NAMALWA (cell line): ENCODE measurements at regions not wholly inside any gene's neighbourhood (a gene's known extent, or its start where the extent isn't known, plus 50 kb on each side); places are given as distances from the start of the nearest gene placed in this dataset.
A peak's percentile ranks its signal among the peaks of the same experiment; 100 is the strongest.
"Not testable (repeated sequence)": the region's sequence is repeated elsewhere in the genome, so short reads cannot be mapped to it uniquely, and the experiment has no call there.

Experiments
- DNase-seq: peaks from one replicate; pipeline ENCODE4 v3.0.0-alpha.2; 2015; ENCODE audit warnings: low spot score

DNA sequence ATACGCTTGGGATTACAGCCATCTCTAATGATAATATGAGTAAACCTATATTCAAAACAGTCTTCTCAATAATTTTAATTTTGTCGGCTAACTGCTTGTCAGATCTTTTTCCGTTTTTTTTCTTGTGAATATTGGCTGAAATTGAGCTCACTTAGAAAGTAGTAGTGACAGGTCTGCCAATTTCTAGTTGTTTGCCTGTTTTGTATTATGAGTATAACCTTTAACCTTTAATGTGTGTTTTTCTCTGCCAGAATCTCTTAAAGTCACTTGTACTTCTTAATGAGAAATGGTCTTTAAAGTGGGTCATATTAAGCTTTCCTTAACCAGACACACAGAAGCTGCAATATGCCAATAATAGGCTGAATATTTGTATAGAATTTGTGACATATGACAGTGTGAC lies 511.0 kb downstream of the CSNK1G3 start:
- DNase-seq, result no peak

- no peak for DNase-seq
These were observed 509.8 kb downstream of the CSNK1G3 start for GRCh38 chr5:124021776-124022175.

DNA sequence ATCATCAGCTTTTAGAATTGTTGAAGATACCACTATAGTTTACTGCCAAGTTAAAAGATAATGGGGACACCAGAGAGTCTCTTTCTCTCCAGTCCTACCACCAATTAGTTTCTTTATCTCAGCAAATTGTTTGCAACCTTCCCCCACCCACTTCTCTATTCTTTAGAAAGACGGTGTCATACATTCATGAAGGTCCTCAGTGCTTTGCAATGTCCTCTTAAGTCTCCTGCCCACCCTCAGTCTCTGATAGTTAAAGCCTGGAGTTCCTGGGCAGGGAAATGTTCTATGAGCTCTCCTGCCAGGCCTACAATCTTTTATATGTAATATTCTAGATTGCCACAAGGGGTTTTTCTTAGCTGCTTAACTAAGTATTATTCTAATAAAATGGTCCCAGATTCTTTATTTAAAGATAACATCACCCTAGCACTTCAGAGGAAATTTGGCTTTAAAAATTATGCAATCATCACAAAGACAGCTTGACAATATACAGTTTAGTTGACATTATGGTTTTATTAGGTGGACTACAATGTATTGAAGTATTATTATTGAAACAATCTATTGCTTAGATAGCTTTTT lies 509.2 kb downstream of the CSNK1G3 start:
- peak; percentile 20 for DNase-seq

GRCh38 chr5:124017321-124017720 lies 505.3 kb downstream of the CSNK1G3 start:
- DNase-seq, result not testable (repeated sequence)

GRCh38 chr5:124007675-124008398 lies 495.9 kb downstream of the CSNK1G3 start:
- peak; percentile 9 for DNase-seq

DNA sequence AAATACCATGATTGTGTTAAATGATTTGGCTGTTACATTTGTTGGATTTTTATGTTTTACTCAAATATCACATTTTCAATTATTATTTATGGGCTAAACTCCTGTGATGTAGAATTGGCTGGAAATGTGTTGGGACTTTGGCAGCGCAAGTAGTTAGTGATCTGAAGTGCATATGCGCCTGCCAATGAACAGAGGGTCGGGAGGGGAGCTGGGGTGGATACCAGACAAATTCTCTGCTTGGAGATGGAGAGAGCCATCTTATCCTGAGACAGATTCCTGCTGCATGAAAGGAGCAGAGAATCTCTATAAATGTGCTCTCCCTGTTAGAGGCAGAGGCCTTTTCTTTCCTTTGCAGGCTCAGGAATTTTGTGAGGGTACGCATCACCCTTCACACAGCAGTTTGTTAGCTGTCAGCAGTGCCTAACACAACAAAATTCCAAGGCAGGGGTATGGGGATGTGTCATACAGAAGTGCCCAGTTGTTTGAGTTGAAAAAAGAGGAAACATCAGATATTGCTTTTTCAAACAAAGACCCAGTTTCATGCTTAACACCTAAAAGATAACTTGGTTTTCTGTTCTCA lies 489.1 kb downstream of the CSNK1G3 start:
- no peak for DNase-seq

GRCh38 chr5:124000538-124000937 lies 488.6 kb downstream of the CSNK1G3 start:
- no peak for DNase-seq

DNA sequence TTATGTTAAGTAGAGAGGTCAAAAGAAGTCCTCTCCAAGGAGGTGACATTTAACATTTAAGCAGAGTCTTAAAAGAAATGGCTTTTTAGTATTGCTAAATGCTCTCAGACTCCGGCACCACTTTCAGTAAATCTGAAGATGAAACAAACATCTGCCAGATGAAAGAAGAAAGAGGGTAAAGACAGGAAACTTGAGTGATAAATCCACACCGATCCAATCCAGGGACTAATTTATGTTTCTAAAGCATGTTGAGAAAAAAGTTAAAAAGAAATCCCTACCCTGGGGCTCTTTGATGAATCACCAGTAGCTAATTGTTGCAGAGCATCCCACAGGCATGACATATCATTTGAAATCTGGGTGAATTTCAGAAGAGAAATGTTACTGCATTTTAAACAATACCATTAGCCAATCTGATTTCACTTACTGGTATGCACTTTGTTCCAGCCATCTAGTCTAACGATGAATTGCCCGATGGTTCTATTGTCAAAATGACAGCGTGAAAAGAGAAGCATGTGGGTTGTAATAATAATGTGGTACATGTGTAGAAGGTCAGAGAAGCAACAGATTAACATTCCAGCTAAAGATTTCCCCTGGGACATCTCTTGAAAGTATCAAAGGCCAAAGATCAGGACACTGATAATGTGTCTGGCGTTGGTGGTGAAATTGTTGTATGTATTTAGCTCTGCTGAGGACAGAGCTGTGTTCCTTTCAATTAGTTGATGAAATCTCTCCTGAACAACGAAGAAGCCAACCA lies 485.7 kb downstream of the CSNK1G3 start:
- no peak for DNase-seq

DNA sequence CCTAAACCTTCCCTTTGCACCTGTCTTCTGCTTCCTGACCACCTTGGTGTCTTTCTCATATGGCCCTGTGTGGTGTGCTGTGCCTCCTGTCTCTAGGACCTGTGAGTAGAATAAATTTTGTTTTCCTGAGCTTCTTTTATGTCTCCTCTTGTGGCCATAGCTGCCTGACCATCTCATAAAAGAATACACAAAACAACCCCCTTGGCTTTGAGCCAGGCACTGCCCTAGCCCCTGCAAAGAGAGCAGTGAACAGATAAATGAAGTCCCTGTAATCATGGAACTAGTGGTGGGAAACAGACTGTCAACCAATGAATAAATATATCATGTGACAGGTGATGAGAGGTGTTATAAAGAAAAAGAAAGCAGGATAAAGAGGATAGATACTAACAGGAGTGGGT lies 485.1 kb downstream of the CSNK1G3 start:
- no peak for DNase-seq

DNA sequence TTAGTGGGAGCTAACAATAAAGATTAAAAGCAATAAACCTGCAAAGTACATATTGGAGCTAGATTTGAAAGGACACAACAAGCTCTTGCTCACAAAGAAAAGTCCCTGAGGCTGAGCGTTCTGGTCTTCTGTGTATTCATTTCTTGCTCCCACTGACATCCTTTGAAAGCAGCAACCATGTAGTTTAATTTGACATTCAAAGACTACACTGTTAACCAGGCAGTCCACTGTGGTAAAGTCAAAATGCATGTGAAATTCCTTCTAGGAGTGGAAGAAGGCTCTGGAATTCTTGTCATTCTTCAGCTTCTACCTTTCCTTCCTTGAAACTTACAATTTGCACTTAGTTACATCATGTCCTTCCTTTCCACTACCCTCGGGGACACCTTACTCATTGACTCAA lies 480.7 kb downstream of the CSNK1G3 start:
- no peak for DNase-seq

- DNase-seq, result no peak
These were observed 476.0 kb downstream of the CSNK1G3 start for GRCh38 chr5:123987956-123988355.

DNA sequence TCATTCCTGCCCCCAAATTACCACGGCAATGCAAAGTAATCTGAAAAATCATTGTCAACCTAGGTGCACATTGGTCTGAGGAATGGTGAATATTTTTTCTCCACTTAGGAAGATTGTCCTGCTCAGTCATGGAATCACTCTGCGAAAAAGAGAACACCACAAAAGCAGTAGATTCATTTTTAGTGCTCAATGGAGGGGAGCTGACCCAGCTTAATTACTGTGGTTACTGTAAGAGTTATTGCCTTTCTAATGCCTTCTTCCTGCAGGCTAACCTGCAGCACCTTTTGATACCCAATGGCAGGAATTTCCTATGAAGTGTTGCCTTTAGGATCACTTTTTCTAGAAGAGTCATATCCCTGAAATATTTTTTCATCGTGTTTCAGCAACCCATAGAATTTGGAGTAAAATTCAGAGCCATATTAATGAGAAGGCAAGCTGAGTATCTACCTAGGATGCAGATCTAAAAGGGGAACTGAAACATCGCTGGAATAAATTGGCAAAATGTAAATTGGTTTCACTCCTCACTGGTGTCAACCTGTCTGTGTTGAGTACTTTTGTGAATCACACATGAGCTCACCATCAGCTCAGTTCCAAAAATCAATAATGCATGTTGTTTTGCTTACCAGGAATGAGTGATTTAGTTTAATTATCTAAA lies 464.5 kb downstream of the CSNK1G3 start:
- DNase-seq, result peak; percentile 63

GRCh38 chr5:123975521-123975920 lies 463.5 kb downstream of the CSNK1G3 start:
- peak; percentile 7 for DNase-seq

DNA sequence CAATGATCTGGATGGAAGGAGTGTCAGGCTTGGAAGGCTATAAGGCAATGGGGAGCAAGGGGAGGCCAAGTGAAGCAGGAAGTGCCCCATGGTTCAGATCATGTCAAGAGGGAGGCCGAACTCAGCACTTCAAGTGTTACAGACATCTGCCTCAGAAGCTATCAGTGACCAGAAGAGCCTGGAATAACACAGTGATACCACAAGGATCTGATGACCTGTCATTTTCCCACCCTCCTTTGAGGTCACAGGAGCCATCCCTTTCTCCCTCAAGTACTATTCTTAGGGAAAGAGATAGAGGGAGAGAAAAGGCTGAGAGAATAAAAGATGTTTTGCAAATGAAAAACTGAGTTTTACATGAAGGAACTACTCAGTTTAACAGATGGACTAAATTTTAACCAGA lies 454.8 kb downstream of the CSNK1G3 start:
- DNase-seq, result no peak

- DNase-seq, result no peak
These were observed 453.6 kb downstream of the CSNK1G3 start for GRCh38 chr5:123965626-123966025.

- DNase-seq, result no peak
These were observed 452.9 kb downstream of the CSNK1G3 start for GRCh38 chr5:123964884-123965283.

DNA sequence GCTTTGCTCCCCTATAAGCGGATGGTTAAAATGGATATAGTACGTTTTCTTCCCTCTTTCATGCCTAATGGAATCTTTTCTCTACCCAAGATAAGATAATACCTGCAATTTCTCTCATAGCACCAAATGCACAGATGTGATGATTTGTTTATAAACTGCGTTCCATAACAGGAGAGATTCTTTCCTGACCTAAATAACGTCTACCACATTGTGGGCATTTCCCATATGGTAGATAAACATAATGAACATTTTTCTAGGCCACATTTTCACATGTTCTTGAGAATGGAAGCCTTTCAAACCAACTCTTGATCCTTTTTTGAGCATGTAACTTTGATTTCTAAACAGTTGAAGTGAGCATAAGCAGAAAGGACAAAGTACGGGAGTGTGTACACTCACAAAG lies 448.5 kb downstream of the CSNK1G3 start:
- no peak for DNase-seq

DNA sequence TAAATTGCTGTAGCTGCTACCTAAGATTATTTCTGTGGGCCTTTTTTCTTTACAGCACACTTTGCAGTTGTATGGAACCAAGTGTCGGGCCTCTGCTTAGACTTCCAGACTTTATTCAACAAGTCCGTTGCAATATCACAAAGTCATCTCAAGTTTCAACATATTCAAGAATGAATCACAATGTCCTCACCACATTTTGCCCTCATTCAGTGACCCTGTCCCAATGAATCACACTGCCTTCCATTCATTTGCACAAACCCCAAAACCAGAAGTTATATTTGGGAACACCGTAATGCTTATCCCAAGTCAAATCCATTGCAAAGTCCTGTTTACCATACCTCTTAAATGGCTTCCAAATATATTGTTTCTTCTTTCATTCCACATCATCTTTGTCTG lies 439.6 kb downstream of the CSNK1G3 start:
- no peak for DNase-seq

DNA sequence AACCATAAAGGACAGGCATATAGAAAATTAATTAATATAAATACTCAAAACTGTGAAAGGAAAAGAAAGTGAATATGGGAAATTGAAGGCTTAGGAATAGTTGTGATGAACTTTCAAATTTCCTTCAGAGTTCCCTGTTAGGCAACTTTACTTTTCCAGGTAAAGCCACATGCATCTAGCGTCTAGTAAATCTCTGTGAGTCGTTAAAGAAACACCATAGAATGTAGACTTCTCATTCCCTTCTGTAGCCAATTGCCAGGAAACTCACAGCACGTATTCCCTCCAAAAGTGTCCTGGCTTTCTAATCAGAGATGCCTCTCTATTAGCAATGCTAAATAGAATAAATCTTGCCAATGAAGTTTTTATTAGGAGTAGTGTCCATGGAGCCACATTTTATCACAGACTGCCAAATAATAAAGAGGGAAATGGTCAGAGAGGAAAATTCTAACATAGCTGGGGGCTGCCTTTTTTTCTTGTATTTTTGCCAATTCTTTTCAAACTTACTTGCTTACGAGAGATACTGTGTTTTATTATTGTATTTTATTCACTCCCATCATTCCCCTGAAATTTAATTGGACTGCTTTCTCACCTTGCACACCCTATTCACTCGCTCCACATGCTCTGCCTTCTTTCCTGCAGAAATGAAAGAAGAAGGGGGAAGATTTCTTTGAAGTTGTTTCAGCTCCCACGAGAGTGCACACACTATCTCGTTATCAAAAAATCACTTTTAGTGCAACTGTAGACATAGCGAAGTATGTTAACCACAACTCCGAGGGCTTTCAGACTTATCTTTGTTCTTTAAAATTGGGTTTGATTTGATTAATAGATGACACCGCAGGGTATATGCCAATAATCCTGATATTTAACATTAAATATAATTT lies 439.0 kb downstream of the CSNK1G3 start:
- no peak for DNase-seq

DNA sequence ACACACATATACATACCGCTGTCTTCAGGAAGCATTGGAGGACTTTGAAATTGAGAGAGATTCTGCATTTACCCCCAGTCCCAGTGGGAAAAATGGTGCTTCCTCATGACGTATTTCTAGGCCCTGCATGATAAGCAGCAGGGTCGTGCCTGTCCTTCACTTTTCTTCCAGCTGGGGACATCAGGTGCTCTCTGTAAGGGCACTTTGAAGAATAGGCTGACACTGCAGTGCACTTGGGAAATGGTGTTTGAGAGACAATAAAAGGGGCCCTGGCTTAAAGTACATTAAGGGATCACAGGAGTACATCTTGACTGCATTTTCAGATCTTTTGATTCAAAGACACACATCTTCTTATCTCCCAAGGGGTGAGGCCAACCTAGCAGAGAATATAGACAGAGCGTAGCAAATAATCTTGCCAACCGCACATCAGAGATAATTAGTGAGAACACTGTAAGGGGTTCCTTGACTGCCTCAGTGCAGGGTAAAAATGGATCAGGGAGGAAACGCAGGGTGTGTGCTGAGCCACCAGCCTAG lies 437.9 kb downstream of the CSNK1G3 start:
- DNase-seq, result no peak
